GM12878 (cell line): ENCODE measurements at regions not wholly inside any gene's neighbourhood (a gene's known extent, or its start where the extent isn't known, plus 50 kb on each side); places are given as distances from the start of the nearest gene placed in this dataset.

Experiments
- EED ChIP-seq: sonication (generic); IDR thresholded peaks from 2 replicates; pipeline ENCODE4 v1.6.1; 2016; ENCODE audit warnings: antibody characterized with exemption, low read depth
- EGR1 ChIP-seq, 2 experiments: IDR thresholded peaks; 1 replicate in 1 of 2; 2 replicates in 1 of 2; pipeline ENCODE4 v1.6.1; 2011 to 2012; ENCODE audit warnings: low read depth in 2 of 2, low read length in 2 of 2, borderline replicate concordance in 1 of 2, mild to moderate bottlenecking in 1 of 2, moderate library complexity in 1 of 2
- FOXK2 ChIP-seq: fragments of 450-650 bp; IDR thresholded peaks from 2 replicates; pipeline ENCODE4 v1.6.1; 2017; ENCODE audit warnings: mild to moderate bottlenecking, moderate library complexity
- FOXM1 ChIP-seq: IDR thresholded peaks from 2 replicates; pipeline ENCODE4 v1.6.1; 2012; ENCODE audit warnings: low read depth, mild to moderate bottlenecking, inconsistent platforms, low read length, moderate library complexity
- HCFC1 ChIP-seq: fragments of 150-350 bp; IDR thresholded peaks from 2 replicates; pipeline ENCODE4 v1.6.1; 2014; ENCODE audit warnings: low read length
- HDAC6 ChIP-seq: fragments of 200-600 bp; sonication (generic); IDR thresholded peaks from one replicate; pipeline ENCODE4 v1.8.0; 2017; ENCODE audit warnings: antibody characterized with exemption; ENCODE audit not compliant: unreplicated experiment
- KDM1A ChIP-seq: fragments of 200-600 bp; sonication (generic); IDR thresholded peaks from 2 replicates; pipeline ENCODE4 v1.6.1; 2016; ENCODE audit warnings: borderline replicate concordance
- NFYB ChIP-seq: IDR thresholded peaks from 2 replicates; pipeline ENCODE4 v1.6.1; 2011; ENCODE audit warnings: low read depth, mild to moderate bottlenecking, low read length, improper control_type of control experiment, moderate library complexity; ENCODE audit not compliant: insufficient read depth
- POLR2A ChIP-seq: IDR thresholded peaks from 2 replicates; pipeline ENCODE4 v1.6.1; 2011; ENCODE audit warnings: low read depth, mild to moderate bottlenecking, low read length
- RAD21 ChIP-seq: IDR thresholded peaks from 2 replicates; pipeline ENCODE4 v1.6.1; 2011; ENCODE audit warnings: mild to moderate bottlenecking, low read depth, low read length, moderate library complexity; ENCODE audit not compliant: insufficient read depth
- SIN3A ChIP-seq: IDR thresholded peaks from 2 replicates; pipeline ENCODE4 v1.6.1; 2012; ENCODE audit warnings: low read depth, low read length, improper control_type of control experiment
- TCF7 ChIP-seq: IDR thresholded peaks from 2 replicates; pipeline ENCODE4 v1.6.1; 2014; ENCODE audit warnings: antibody characterized with exemption, borderline replicate concordance
- TF ChIP-seq, protein P1 (sequence below), 3 experiments: IDR thresholded peaks in 2 of 3; conservative IDR thresholded peaks in 1 of 3; 2 replicates each; pipeline ENCODE4 v1.5.1; 2011; ENCODE audit warnings: low read depth in 3 of 3, low read length in 3 of 3, mild to moderate bottlenecking in 3 of 3, control low read depth in 2 of 3, moderate library complexity in 2 of 3, inconsistent platforms in 1 of 3, mixed read lengths in 1 of 3; ENCODE audit not compliant: control insufficient read depth in 2 of 3, insufficient read depth in 1 of 3; ENCODE audit errors: extremely low read depth in 1 of 3
- TF ChIP-seq, protein P2 (sequence below): fragments of 450-650 bp; IDR thresholded peaks from 2 replicates; pipeline ENCODE4 v1.6.1; 2017; ENCODE audit warnings: mild to moderate bottlenecking

DNA sequence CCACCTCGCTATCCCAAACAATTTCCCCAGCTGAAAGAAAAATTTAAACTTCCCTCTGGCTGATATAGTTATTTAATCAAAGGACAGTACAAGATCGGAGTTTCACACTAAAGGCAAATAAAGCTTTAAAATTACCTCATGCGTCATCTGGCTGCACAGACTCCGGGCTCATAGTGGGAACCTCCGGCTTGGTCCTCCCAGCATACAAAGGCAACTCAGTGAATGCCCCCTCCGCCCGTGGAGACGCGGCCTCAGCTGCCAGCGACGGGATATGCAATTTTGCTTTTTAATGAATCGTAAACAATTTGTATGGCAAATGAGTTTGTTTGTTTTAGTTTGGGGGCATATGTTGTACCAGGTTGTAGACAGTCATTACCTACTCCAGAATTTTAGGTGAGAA, 214.6 kb upstream of the NFIA start:
- TF ChIP-seq HDAC6 (no peak), RAD21 (no peak), NFYB (no peak), TCF7 (no peak), EGR1 (IDR thresholded peaks at IDR 0.05; ENCODE audit: borderline replicate concordance in 1 of 2, low read depth in 2 of 2, low read length in 2 of 2) (no peak), SIN3A (no peak), FOXM1 (no peak), FOXK2 (no peak), HCFC1 (no peak), EED (no peak), POLR2A (no peak), KDM1A (no peak)
- TF ChIP-seq, protein P1, sequence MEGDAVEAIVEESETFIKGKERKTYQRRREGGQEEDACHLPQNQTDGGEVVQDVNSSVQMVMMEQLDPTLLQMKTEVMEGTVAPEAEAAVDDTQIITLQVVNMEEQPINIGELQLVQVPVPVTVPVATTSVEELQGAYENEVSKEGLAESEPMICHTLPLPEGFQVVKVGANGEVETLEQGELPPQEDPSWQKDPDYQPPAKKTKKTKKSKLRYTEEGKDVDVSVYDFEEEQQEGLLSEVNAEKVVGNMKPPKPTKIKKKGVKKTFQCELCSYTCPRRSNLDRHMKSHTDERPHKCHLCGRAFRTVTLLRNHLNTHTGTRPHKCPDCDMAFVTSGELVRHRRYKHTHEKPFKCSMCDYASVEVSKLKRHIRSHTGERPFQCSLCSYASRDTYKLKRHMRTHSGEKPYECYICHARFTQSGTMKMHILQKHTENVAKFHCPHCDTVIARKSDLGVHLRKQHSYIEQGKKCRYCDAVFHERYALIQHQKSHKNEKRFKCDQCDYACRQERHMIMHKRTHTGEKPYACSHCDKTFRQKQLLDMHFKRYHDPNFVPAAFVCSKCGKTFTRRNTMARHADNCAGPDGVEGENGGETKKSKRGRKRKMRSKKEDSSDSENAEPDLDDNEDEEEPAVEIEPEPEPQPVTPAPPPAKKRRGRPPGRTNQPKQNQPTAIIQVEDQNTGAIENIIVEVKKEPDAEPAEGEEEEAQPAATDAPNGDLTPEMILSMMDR (IDR thresholded peaks at IDR 0.05 in 2 of 3, conservative IDR thresholded peaks at IDR 0.05 in 1 of 3; ENCODE audit: control insufficient read depth in 2 of 3, extremely low read depth in 1 of 3, insufficient read depth in 1 of 3, low read depth in 3 of 3, low read length in 3 of 3) = no peak
- TF ChIP-seq, protein P2, sequence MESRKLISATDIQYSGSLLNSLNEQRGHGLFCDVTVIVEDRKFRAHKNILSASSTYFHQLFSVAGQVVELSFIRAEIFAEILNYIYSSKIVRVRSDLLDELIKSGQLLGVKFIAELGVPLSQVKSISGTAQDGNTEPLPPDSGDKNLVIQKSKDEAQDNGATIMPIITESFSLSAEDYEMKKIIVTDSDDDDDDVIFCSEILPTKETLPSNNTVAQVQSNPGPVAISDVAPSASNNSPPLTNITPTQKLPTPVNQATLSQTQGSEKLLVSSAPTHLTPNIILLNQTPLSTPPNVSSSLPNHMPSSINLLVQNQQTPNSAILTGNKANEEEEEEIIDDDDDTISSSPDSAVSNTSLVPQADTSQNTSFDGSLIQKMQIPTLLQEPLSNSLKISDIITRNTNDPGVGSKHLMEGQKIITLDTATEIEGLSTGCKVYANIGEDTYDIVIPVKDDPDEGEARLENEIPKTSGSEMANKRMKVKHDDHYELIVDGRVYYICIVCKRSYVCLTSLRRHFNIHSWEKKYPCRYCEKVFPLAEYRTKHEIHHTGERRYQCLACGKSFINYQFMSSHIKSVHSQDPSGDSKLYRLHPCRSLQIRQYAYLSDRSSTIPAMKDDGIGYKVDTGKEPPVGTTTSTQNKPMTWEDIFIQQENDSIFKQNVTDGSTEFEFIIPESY = no peak
